Superior temporal gyrus (tissue), 1 donor: ENCODE measurements at regions not wholly inside any gene's neighbourhood (a gene's known extent, or its start where the extent isn't known, plus 50 kb on each side); places are given as distances from the start of the nearest gene placed in this dataset.
A peak's percentile ranks its signal among the peaks of the same experiment; 100 is the strongest.

Experiments
- DNase-seq: peaks from one replicate; pipeline ENCODE4 v3.0.0-alpha.2; 2016; ENCODE audit errors: extremely low spot score

GRCh38 chr4:36815536-36815935, 429.0 kb upstream of the NWD2 start:
- no peak for DNase-seq

DNA sequence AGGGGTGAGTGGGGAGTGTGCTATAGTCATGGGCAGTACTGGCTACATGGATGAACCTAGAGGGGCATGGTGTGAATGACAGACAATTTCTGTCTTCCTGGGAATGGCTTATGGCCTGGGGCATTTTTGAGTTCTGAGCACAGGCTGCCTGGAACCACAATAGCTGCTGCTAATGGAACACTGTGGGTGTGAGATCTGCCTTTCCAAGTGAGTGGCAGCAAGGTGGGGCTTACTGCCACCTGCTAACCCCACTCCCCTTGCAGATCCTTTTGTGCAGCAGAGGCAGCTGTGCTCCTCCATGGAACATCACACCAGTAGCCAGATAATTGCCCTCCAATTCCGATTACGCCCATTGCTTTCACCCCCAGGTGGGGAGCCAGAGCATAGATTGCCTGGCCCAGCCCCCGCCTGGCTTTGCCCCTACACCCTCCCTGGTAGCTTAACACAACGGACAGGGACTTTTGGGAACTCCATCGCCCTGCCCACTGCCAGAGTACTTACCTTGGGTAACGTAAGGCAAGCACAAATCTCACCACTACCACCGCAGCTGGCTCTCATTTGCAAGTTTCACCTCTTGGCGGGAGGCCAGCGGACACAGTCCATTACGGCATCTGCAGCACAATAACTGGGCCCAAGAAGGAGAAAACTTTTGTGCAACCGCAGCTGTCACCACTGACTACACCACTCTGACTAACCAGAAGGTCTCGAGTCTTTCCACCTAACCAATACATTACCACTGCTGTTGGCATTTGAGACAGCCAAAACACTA, 421.2 kb upstream of the NWD2 start:
- no peak for DNase-seq

DNA sequence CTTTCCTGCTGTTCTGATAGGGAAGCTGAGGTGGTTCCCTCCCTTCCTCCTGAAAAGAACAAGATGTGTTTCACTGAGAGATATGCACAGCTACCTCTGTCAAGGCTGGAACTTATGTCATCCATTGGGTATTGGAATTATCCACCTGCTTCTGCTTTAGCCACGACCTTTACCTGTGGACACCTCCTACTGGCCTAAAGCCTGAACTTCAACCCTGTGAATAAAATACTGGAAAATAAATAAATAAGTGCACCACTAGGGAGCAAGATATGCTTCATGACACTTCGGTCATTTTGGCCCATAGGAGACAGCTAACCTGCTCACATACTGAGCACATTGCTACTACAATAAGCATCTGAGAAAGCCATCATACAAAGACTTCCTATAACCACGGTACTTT, 419.9 kb upstream of the NWD2 start:
- no peak for DNase-seq

DNA sequence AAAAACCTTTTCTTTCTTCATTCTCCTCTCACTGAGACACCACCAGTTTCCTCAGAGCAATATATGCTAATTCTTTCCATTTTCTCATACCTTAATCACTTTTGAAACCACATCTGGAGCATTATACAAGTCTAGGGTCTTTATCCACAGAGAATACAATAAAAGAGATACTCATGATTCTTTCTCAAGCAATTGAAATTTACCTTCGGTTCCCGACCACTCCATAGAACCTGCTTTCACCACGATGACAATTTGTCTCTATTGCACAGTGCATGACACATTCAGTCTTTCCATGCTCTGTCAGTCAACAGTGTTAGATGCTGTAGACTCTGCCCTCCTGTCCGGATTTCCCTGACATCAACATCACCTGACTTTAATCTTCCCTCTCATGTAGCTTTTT, 409.3 kb upstream of the NWD2 start:
- DNase-seq: no peak

DNA sequence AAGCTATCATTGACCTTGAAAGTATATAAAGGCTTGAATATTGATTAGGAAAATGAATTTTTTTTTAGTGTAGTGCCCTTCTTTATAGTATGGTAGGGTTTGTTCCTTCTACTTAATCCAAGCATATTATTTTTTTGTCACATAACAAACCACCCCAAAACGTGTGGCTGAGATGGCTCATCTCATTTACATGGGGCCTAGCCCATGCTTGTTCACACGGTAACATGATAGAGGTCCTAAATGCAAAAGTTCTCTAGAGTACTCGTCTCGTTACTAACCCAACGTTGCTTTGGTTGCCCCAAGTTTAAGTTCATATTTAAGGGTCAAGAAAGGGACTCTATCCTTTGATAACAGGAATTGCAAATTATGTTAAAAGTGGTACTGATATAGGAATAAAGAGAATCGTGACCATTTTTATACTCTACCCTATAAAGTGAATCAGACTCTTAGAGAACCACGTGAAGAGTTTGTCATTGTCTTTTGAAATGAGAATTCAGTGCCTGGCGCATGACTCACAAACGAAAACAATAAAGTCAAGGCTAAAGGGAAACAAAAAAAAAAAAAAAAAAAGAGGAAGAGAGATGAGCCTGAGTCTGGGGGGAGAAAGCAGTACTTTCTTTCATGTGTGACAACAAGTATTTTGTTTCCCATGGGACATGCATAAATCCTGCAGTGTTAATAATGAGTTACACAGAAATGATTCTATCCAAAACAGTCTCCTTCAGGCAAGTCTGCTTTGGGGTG, 402.8 kb upstream of the NWD2 start:
- DNase-seq: no peak

GRCh38 chr4:36844448-36844847, 400.1 kb upstream of the NWD2 start:
- DNase-seq: no peak

GRCh38 chr4:36852856-36853255, 391.7 kb upstream of the NWD2 start:
- DNase-seq: no peak

DNA sequence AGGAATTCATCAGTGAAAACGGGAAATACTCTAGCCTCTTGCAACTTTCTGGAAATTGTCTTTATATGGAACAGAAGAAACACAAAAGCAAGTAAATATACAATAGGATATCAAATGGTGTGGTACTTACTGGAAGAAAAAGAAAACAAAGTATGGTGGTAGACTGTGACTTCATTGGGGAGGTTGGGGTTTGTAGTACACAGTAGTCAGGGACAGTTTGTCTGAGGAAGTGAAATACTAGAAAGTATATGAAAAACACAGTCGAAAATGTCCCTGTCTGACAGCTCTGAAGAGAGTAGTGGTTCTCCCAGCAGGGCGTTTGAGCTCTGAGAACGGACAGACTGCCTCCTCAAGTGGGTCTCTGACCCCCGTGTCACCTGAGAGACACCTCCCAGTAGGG, 390.0 kb upstream of the NWD2 start:
- no peak for DNase-seq

- DNase-seq: no peak
These were observed 380.9 kb upstream of the NWD2 start for GRCh38 chr4:36863601-36864000.

GRCh38 chr4:36870121-36870520, 374.4 kb upstream of the NWD2 start:
- peak; percentile 43 for DNase-seq

DNA sequence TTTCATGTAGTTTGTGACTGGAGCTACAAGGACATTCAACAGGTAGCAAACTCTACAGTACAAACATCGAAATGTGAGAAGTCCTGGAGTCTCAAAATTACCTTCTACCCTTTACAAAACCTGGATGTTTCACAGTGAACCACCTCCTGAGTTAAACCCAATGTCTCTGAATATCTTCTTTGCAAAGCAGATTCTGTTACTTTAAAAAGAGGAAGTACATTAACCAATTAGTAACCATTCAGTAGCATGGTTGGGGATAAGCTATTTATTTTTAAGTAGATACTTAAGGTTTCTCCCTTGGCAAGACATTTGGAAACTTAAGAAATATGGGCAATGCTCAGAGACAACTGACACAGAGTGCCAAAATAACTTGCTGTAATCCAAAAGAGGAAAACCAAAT, 371.9 kb upstream of the NWD2 start:
- DNase-seq: no peak

DNA sequence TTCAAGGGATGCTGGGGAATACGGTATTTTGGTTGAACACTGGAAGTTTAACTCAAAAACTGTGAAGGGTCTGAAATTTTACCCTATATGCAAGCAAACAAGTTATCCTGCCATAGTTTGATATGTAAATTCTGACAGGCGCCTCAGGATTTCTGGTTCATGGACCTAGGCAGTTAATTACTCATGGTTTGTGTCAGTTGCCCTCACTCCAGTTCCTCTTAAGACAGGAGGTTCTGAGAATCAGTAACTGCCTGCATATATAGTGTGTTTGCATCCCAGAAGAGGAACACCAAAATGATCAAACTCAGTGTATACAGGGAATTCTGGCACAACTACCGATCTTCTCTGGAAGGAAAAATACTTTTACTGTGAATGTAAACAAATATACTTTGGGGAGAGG, 360.4 kb upstream of the NWD2 start:
- DNase-seq: no peak

DNA sequence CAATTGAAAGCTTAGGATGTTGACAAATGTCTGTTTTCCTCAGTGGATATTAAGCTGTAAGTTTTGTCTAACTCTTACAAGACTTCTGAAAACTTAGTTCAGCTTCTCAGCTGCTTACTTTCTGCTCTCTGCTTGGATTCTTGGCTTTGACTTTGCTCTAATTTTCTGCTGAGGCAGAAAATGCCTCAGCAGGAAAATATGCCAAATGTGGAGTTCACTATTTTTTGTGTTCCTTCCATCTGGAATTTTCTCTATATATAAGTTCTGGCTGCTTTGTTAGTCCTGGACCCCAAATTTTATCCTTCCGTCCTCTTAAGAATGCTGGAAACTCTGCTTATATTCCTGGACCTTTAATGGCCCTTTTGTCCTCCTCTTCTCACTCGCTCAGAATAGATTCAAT, 352.6 kb upstream of the NWD2 start:
- no peak for DNase-seq

- no peak for DNase-seq
These were observed 344.0 kb upstream of the NWD2 start for GRCh38 chr4:36900446-36900987.

- DNase-seq: no peak
These were observed 339.7 kb upstream of the NWD2 start for GRCh38 chr4:36904823-36905222.

DNA sequence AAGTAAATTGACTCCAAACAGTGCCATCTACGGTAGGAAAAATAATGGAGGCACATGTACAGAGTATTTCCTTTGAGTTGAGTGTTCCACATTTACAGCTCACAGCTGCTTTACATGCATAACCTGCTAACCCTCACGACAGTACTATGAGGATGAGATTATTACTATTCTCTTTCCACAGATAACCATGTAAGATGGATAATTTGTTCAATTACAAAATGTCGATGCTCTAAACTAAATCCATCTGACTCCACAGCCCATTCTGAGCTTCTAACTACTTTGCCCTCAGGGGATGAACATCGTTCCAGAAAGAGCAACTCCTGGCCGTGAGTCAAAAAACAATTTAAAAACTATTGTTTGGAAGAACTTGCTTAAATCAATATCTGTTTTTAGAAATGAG, 330.4 kb upstream of the NWD2 start:
- DNase-seq: no peak

- DNase-seq: no peak
These were observed 328.8 kb upstream of the NWD2 start for GRCh38 chr4:36915717-36916116.

- no peak for DNase-seq
These were observed 327.1 kb upstream of the NWD2 start for GRCh38 chr4:36917413-36917812.

DNA sequence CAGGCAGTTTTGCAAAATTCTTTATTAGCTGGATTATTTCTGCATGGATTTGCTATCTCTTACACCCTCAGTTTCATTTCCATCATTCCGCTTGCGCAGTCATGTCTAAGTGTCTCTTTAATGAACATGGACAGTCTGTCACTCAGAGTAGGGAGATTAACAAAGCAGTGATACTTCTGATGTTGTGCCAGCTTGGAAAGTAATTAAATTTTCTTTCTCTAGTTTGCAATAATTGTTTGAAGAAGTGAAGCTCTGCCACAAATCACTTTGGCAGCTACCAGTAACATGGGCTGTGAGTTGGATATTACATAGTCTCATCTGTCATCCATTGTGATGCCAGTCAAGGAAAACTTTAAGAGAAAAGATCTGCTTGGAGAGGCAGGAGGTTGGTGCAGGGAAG, 324.8 kb upstream of the NWD2 start:
- no peak for DNase-seq

DNA sequence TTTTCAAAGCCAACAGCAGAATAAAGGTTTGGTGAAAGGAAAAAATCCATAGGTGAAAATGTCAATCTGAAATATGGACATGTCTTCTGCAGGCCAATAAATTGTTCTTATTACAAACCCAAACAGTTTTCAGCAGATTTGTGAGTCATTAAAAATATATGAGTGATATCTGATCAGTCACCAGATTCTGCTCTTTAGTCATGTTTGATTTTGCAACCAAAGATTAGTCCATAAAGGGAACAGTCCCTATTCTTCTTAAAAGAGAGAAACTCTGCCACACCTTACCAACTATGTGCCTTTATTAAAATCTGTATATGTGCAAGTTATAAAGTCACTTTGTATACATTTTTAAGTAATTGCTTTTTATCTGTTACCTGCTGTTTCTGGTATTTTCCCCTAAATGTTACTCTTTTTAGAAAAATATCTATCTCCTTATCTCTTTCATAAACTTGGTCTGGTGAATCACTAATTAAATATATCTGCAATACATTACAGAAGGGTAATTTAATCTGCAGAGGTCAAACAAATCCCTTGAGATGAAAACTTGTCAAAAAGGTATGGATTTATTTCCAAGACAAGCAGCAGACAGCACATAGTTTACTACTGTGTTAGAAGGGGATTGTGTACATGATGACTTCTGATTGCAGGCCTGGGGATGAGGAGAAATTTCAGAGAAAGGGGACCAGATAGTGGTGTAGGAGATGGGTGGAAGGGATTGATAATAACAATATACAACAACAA, 322.9 kb upstream of the NWD2 start:
- DNase-seq: no peak

DNA sequence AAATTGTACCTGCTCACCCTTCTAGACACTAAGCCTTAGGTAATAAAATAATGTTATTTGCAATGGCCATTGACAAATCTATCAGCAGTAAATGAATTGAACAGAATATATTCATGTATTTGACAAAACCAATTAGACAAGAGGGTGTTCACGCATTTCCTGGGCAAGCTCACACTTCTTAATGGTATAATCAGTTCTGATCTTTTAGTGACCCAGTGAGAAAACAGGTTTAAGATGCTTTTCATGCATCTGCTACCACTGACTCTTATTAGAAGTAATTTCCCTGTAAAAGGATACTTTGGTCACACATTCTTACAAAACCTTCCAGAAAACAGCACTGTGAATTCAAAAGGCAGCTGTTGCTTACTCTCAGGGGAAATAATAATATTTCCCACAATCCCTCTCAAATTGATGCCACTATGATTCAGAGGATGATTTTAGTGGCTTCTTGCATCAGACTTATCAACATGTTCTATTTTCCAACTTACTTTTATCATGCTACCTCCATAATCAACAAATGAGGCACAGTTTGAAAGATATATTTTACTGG, 313.9 kb upstream of the NWD2 start:
- DNase-seq: no peak

DNA sequence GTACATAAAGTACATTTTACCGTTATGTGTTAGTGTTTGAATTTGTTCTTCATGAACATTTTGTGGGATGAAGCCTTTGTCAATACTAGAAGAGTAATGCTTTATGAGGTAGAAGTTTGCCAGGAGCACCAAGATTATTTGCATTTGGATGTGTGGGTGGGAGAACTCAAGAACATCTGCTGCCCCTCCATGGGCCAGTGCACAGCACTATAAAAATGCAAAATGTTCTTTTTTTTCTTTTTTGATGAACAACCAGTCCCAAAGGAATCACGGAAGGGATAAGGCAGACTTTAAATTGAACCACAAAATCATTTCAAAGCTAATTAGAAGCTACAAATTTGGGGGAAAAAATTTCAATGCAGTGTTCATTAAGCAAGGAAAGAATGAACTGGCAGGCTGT, 300.3 kb upstream of the NWD2 start:
- peak; percentile 54 for DNase-seq
